ENCODE measurements at regions not wholly inside any gene's neighbourhood (a gene's known extent, or its start where the extent isn't known, plus 50 kb on each side); places are given as distances from the start of the nearest gene placed in this dataset.
"Not testable (repeated sequence)": the region's sequence is repeated elsewhere in the genome, so short reads cannot be mapped to it uniquely, and the experiment has no call there.

DNA sequence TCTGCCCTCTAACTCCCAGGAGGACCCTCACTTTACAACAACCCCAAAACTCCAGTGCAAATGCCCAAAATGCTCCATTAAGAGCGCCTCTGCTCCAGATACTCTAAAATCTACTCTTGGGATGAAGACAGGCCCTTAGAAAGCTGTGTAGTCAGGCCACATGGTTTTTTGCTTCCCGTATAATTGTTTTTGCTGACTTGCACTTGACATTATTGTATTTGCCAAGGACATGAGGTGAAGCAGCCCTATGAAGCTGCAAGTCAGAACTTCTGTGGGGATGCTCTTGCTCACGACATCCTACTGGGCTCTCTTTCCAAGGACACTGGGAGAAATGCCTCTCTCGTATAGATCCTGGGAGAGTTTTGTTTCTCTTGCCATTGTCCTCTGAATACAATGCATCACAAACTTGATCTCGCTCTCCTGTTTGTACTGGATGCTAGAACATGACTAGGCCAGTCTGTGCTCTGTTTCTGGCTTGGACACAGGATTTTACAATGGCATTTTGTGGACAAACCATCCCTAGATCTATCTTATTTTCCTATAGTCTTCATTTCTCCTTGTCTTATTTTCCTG, 177.2 kb upstream of the DTNBP1 start:
- DNase-seq (ENCODE audit: low read depth in 2 of 2) = no peak

DNA sequence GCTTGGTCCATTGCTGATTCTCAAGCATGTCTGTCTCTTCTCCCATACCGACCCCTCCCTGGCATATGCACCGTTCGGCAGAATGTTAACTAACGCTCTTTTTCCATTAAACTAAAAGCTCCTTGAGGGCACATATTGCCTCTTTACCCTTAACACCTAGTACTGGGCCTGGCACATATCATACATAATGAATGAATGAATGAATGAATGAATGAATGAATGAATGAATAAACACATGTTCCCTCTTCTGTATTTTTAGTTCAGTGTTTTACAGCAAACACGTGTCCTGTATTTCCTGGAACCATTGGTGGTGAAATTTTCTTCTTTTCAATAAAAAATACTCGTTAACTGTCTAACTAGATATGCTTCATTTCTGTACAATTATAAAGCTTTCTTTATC, 174.4 kb upstream of the DTNBP1 start:
- no peak for DNase-seq (ENCODE audit: low read depth in 2 of 2)

DNA sequence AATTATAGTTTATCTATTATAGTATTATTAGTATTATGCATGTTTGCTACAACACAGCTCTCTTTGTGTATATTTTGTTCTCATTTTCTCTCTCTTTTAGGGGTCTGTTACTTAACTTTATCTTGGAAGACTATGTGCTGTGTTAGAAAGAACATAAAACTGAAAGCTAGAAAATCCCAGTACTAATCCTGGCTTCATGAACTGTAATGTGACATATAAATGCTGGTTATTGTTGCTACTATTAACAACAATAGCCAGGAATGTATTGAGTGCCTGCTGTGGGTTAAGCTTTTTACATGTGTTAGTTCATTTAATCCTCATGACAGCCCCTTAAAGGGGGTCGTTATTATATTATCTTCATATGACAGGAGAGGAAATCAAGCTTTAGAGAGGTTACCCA, 170.0 kb upstream of the DTNBP1 start:
- DNase-seq (ENCODE audit: low read depth in 2 of 2) = no peak

DNA sequence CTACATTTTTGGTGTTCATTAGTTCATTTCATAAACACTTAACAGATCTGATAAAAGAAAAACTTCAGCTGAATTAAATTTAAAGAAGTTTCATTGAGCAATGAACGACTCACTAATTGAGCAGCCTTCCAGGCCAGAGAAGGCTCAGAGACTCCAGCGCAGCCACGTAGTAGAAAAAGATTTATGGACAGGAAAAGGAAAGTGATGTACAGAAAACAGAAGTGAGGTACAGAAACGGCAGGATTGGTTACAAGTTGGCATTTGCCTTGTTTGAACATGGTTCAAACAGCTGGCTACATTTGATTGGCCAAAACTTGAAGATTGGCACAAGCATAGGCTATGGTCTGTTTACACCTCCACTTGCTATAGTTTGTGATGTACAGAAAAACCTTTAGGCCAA, 166.3 kb upstream of the DTNBP1 start:
- no peak for DNase-seq (ENCODE audit: low read depth in 2 of 2)

DNA sequence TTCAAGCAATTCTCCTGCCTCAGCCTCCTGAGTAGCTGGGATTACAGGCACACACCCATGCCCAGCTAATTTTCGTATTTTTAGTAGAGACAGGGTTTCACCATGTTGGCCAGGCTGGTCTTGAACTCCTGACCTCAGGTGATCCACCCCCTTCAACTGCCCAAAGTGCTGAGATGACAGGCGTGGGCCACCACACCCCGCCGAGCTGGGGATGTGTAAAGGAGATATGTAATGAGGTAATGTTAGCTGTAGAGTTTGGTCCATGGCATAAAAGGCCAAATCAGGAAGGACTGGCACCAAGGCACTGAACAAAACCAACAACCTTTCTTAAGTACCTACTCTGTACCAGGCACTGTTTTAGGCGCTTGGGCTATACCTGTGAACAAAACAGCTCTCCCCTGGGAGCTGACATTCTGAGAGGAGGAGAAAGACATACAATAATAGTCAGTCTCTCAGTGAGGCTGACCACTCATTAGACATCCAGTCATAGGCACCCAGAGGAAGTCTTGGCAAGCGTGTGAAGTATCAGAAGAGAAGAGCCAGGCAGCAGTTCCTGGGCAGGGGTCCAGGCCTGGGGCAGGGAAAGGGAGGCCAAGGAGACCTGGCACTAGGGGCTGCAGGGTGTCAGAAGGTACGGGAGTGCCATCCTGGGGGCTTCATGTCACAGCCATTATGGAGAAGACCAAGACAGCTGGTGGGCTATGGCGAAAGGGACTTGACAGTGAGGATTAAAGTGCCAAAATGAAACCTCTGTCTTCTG, 164.8 kb upstream of the DTNBP1 start:
- DNase-seq (ENCODE audit: low read depth in 2 of 2) = no peak

DNA sequence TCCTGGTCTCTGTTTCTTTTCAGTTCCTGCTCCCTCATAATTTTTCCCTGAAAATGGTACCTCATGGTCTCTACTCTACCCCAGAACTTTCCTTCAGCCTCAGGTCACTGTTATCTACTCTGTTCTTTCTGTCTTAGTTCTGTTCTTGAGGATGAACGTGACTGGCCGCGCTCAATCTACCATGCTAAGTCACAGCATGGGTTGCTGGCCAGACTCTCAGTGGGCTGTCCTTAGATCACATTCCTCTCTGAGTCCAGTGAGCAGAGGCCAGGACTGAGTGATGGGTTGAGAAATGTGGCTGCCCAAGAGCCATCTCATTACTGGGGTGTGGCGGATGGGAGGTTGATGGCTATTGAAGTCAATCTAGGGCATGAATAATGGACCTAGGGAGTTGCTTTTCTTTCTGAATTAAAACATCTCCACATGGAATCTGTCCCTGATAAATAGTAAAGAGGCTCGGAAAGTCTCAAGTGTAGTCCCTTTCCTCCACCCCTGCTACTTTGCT, 164.0 kb upstream of the DTNBP1 start:
- no peak for DNase-seq (ENCODE audit: low read depth in 2 of 2)

DNA sequence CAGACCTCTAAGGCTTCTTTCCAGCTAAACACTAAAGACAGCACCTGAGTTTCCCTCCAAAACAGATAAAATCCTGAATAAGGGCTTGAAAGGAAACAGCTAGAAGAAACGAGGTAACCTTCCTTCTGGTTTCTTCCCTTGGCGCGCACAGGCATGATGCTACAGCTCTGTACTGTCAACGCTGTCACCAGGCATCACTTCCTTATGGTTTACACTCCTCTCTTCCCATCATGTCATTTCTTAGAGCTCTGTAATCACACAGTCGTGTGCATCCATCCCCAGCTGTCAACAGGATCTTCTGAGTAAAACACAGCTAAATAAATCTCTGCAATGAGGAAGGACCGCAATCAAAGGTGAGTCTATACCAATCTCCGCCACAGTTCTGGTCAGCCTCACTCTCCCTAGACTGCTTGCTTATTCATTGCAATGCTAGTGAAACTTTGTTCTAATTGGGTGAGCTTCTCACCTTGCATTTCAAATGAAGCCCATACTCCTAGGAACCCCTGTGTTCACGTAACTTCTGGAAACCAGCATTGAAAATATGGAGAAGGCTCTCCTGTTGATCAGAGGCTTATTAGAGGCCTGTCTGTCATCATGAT, 162.6 kb upstream of the DTNBP1 start:
- no peak for DNase-seq (ENCODE audit: low read depth in 2 of 2)

DNA sequence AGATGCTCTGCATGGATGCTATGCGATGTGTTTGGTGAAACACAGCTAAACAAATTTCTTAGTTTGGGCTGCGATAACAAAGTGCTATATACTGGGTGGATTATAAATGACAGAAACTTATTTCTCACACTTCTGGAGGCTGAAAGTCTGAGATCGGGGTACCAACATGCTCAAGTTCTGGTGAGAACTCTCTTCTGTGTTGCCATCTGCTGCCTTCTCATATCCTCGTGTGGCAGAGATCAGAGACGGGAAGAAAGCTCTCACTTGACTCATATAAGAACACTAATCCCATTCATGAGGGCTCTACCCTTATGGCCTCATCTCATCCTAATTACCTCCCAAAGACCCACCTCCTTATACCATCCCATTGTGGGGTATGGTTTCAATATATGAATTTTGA, 162.0 kb upstream of the DTNBP1 start:
- no peak for DNase-seq (ENCODE audit: low read depth in 2 of 2)

DNA sequence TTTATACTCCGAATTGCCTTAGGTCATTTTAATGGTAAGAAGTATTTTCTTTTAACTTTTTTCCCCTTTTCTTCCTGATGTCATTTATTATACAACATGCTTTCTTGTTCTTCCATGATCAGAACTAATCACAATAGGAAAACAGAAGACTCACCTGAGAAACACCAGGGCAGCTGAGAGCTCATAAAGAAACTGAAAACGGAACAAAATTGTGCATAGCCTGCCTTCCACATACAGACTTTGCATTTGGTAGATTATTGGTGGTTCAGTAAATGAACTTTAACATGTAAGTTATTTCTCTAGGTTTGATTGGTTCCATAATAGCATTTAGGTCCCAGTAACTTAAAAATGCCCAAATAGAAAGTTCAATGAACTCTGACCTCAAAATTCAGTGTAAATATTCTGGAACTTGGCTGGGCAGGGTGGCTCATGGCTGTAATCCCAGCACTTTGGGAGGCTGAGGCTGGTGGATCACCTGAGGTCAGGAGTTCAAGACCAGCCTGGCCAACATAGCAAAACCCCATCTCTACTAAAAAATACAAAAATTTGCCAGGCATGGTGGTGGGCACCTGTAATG, 161.1 kb upstream of the DTNBP1 start:
- DNase-seq (ENCODE audit: low read depth in 2 of 2) = no peak

DNA sequence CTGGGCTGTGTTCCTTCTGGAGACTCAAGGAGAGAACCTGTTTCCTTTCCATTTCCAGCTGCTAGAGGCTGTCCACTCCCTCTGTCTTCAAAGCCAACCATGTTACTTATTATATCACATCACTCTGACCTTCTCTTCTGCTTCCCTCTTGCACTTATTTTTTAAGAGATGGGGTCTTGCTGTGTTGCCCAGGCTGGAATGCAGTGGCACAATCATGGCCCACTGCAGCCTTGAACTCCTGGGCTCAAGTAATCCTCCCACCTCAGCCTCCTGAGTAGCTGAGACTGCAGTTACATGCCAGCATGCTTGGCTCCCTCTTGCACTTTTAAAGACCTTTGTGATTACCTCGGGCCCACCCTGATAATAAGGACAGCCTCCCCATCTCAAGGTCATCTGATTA, 160.0 kb upstream of the DTNBP1 start:
- DNase-seq (ENCODE audit: low read depth in 2 of 2) = no peak

DNA sequence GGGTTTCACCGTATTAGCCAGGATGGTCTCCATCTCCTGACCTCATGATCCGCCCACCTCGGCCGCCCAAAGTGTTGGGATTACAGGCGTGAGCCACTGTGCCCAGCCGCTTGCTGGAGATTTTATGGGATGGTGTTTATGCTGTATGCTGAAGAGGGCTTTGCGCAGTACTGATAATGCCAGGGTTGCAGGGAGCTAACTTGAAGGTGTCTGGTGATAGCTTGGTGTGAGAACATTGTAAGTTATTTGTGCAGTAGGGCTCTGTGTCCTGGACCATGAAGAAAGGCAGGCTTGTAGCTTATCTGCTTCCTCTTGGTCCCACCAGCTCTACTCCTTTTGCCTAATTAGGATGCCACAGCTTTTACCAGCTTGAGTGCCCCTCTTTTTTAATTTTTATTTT, 157.0 kb upstream of the DTNBP1 start:
- no peak for DNase-seq (ENCODE audit: low read depth in 2 of 2)

DNA sequence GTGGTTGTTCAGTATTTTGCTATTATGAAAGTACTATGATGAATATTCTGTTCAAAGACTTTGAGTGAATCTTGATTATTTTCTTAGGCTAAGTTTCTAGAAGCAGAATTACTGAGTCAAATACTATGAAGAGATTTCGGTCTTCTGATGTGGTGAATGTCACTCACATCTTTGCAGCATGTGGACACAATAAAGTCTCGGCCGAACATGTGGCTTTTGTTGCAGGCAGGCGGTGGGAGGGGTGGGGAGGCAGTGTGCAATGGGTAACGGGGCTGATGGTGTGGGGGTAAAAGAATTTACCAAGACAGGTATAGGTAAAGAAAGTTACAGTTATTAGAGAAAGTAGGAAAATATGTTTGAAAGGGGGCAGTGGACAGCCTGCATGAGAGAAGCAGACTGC, 156.4 kb upstream of the DTNBP1 start:
- no peak for DNase-seq (ENCODE audit: low read depth in 2 of 2)

DNA sequence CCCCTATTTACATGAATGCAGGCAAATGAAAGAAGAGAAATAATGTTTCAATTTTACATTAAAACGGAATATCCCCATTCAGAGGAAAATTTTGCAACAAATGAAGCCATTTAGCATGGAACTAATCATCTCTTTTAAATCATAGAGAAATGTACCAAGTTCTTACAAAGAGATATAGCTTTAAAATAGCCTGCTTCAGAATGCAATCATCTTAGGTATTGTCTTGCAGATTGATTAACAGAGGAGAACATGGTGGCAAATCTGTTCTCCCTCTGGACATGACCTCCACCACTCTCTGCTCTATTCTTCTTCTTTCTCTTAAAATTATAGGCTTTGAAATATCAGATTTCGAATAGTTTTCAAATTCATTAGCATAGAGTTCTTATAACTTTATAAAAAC, 155.7 kb upstream of the DTNBP1 start:
- no peak for DNase-seq (ENCODE audit: low read depth in 2 of 2)

DNA sequence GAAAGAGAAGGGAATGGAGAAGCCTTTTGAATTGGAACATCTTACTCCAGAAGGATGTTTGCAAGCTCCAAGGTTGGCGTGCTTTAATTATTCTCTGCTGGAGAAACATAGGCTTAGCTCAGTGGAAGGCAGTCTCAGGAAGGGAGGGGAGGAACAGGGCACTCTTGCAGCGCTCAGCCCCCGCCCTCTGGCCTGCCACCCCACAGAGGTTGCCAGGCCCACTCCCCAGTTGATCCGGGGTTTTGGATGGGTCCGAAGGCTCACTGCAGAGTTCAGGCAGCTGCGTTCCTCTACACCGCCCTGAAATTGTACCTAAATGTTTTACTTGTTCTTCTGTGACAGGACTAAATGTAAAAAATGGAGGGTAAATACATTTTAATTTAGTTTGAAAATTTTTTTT, 155.2 kb upstream of the DTNBP1 start:
- no peak for DNase-seq (ENCODE audit: low read depth in 2 of 2)

DNA sequence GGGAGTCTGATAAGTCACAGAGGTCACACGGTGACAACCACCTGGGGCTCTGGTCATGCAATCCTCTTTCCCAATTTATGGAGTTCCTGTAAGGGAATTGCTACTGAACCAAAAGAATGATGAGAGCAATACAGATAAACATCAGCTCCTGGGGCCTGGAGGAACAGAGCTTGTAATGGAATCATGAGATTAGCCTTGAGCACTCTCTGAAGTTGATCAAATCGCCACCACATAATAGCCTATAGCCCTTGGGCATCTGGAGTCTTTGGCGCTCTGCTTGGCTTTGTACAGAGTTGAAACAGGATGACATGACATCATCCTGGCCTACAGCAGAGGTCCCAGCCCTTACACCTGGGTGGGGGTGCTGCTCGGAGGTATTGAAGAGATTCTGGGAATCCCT, 154.3 kb upstream of the DTNBP1 start:
- no peak for DNase-seq (ENCODE audit: low read depth in 2 of 2)

DNA sequence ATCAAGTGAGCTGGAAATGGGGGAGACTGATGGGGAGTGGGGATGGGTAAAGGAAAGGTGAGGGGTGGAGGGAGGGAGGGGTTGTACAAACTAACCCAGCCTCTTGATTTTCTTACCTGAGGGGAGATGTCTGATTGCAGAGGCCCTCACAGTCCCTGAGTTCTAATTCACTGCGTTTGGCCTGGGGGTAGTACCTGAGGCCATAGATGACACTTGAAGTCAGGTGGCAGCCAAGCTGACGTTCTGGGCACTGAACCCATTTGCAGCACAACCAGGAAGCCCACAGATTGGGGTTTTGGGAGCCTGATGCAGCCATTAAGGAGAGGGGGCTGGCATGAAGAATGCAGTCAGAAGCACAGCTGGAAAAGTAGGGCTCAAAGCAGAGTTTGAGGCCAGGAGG, 153.8 kb upstream of the DTNBP1 start:
- no peak for DNase-seq (ENCODE audit: low read depth in 2 of 2)

DNA sequence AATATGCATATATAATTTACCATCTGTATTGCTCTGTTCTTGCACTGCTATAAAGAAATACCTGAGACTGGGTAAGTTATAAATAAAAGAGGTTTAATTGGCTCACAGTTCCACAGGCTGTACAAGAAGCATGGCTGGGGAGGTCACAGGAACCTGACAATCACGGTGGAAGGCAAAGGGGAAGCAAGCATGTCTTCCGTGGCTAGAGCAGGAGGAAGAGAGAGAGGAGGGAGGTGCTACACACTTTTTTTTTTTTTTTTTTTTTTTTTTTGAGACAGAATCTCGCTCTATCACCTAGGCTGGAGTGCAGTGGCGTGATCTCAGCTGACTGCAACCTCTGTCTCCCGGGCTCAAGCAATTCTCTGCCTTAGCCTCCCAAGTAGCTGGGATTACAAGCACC, 150.9 kb upstream of the DTNBP1 start:
- DNase-seq (ENCODE audit: low read depth in 2 of 2) = not testable (repeated sequence)

DNA sequence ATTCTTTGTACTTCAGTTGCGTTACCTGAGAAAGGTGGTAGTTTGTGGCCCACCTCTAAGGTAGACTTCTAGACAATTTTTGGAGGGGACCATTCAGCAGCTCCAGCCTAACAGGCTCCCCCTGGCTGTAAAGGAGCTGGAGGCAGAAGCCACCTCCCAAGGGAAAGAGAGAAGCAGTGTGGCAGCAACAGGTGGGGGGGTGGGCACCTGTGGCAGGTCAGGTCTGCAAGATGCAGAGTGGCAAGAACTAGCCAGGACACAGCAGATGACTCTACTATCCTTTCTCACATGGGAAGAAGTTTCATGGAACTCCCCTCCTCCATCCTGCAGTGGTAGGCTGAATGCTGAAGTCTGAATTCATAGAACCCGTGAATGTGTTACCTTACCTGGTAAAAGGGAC, 148.3 kb upstream of the DTNBP1 start:
- DNase-seq (ENCODE audit: low read depth in 2 of 2) = no peak

DNA sequence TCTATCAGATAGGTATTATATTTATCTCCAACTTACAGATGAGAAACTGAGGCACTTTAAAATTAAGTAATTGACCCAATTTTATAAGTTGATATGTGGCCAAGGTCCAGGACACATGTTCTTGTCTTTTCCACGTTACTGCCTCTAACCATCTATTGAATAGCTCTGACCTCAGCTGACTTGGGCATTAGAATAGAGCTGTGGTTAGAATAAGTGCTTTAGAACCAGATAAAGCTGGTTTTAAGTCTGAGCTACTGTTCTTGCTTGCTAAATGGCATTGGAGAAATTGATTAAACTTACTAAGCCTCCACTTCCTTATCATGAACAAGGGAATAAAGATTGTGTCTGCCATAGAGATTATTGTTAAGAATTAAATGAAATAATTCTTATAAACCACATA, 147.8 kb upstream of the DTNBP1 start:
- no peak for DNase-seq (ENCODE audit: low read depth in 2 of 2)

DNA sequence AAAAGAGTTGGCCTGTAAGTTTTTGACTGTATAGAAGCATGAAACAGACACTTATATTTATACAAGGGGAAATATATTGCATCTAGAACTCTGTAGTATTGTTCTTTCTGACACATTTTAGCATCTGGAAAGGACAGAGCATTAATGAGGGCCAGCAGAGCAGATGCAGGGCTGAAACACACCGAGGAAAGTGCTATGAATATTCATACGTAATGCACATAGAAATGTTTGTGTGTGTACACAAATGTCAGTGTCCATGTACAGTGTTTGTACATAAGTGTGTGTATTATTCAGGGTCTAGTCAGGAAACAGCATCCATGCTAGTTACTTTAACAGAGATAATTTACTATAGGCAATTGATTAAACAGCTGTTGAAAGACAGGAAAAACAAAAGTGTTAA, 146.5 kb upstream of the DTNBP1 start:
- no peak for DNase-seq (ENCODE audit: low read depth in 2 of 2)

DNA sequence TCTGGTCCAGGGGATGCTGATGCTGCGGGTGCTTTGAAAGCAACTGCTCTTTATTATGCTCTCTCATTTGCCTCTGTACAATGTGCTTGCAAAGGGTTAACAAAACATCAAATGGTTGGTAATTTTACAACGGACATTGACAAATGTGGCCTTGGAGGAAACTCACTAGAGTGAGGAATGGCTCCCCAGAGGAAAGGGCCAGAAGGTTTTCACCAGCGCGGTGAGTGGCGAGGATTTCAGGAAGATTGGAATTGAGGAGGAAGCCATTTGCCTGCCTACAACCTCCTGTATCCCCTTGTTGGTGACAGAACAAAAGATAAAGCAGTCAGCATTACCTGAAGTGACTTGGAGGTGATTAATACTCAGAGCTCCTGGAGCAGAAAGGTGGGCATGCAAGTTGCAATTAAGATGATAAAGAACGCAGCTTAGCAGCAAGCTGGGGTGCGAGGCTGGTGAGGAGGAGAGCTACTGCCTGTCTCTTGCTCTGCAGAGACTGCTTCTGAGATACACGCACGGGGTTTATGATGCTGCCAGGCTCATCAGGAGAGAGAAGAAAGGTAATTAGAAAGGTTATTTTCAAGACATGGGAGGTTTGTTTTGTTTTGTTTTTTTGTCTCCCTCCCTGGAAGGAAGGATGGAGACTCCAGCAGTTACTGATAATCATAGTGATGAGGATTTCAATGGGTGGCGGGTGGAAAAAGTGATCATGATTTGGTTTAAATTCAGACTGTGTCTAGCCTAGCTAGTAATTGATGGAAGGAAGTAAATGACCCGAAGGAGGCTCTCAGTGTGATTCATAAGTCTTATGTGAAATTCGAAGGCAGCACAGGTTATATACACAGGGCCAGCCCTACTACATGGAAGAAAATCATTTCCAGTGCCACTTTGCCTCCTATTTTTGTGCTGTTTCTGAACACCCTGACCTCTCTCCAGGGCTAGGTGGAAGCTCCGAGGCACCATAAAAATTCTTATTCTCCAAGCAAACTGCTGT, 141.6 kb upstream of the DTNBP1 start:
- DNase-seq (ENCODE audit: low read depth in 2 of 2) = no peak

DNA sequence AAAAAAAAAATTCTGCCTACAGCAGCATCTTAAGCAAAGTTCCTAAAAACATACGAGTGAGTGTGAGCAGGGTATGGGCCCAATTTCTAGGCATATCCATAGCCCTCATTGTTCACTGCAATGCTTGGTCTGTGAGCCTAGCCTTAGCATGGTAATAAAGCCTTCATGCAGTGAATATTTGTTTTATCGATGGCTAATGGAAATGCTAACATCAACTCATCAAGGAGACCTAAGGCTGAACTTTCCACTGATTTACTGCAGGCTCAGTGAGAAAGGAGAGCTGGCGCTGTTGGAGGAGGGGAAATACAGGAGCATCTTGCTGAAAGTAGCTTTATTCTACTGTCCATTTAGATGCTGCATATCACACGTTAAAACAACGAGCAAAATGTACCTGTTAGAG, 139.6 kb upstream of the DTNBP1 start:
- DNase-seq (ENCODE audit: low read depth in 2 of 2) = no peak

Measured in stimulated activated CD4-positive, alpha-beta T cell treated with anti-CD3 and anti-CD28 coated beads, Interleukin-4, amount 100 ng/mL, for 48 hours (primary cell).